A673 (cell line): ENCODE measurements at regions not wholly inside any gene's neighbourhood (a gene's known extent, or its start where the extent isn't known, plus 50 kb on each side); places are given as distances from the start of the nearest gene placed in this dataset.

Experiments used
- EZH2 ChIP-seq: fragments of 200-600 bp; sonication (generic); IDR thresholded peaks from 2 replicates; pipeline ENCODE4 v1.6.1; 2017; ENCODE audit warnings: borderline replicate concordance, low read depth, mild to moderate bottlenecking, mixed read lengths, antibody characterized with exemption, low read length; ENCODE audit not compliant: poor library complexity, severe bottlenecking
- TF ChIP-seq, protein P1 (sequence below): fragments of 300-800, 200-600 bp; sonication (generic); conservative IDR thresholded peaks from 2 replicates; pipeline ENCODE4 v1.5.1; 2017; ENCODE audit warnings: low read depth, mild to moderate bottlenecking, antibody characterized with exemption, low read length, moderate library complexity, mixed read lengths

DNA sequence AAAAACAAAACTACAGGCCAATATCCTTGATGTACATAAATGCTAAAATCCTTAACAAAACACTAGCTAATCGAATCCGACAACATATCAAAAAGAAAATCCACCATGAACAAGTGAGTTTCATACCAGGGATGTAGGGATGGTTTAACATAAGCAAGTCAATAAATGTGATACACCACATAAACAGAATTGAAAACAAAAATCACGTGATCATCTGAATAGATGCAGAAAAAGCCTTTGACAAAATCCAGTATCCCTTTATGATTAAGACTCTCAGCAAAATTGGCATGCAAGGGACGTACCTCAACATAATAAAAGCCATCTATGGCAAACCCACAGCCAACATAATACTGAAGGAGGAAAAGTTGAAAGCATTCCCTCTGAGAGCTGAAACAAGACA is 466.1 kb downstream of the BRINP3 start:
- TF ChIP-seq, protein P1, sequence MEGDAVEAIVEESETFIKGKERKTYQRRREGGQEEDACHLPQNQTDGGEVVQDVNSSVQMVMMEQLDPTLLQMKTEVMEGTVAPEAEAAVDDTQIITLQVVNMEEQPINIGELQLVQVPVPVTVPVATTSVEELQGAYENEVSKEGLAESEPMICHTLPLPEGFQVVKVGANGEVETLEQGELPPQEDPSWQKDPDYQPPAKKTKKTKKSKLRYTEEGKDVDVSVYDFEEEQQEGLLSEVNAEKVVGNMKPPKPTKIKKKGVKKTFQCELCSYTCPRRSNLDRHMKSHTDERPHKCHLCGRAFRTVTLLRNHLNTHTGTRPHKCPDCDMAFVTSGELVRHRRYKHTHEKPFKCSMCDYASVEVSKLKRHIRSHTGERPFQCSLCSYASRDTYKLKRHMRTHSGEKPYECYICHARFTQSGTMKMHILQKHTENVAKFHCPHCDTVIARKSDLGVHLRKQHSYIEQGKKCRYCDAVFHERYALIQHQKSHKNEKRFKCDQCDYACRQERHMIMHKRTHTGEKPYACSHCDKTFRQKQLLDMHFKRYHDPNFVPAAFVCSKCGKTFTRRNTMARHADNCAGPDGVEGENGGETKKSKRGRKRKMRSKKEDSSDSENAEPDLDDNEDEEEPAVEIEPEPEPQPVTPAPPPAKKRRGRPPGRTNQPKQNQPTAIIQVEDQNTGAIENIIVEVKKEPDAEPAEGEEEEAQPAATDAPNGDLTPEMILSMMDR = no peak
- TF ChIP-seq EZH2 = no peak
